Stimulated activated naive CD8-positive, alpha-beta T cell treated with anti-CD3 and anti-CD28 coated beads, Interleukin-15, Interleukin-2, amounts not matched to agents 100 U/mL and 50 U/mL, for 24 hours (primary cell): ENCODE measurements at regions not wholly inside any gene's neighbourhood (a gene's known extent, or its start where the extent isn't known, plus 50 kb on each side); places are given as distances from the start of the nearest gene placed in this dataset.
A peak's percentile ranks its signal among the peaks of the same experiment; 100 is the strongest.

Experiments
- ATAC-seq: fragments of 150-1000 bp; cut with Tn5 transposase; one replicate; pipeline ENCODE4 v1.10.0; 2021
- DNase-seq: peaks from one replicate; pipeline ENCODE4 v3.0.0; 2021

DNA sequence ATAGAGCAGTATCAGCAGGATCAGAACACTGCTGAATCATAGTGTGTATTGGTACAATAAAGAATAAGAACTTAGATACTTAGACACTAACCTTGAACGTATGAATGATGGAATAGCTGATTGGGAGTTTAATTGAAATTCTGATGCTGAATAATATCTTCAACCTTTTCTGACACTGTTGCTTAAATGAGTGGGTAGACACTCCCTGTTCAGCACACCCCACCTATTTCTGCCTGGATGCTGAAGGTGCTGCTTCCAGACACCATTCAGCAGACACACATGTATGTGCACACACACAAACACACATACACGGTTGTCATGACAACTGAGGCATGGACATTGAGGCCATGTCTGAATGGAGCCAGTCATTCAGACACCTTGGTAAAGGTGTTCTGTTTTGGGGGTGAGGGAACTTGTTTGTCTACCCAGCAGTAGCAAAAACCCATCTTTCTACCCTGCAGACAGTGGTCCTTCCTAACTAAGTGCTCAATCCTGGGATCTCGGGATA lies 54.3 kb downstream of the TMEM215 start:
- DNase-seq (no peak), ATAC-seq (no peak)

DNA sequence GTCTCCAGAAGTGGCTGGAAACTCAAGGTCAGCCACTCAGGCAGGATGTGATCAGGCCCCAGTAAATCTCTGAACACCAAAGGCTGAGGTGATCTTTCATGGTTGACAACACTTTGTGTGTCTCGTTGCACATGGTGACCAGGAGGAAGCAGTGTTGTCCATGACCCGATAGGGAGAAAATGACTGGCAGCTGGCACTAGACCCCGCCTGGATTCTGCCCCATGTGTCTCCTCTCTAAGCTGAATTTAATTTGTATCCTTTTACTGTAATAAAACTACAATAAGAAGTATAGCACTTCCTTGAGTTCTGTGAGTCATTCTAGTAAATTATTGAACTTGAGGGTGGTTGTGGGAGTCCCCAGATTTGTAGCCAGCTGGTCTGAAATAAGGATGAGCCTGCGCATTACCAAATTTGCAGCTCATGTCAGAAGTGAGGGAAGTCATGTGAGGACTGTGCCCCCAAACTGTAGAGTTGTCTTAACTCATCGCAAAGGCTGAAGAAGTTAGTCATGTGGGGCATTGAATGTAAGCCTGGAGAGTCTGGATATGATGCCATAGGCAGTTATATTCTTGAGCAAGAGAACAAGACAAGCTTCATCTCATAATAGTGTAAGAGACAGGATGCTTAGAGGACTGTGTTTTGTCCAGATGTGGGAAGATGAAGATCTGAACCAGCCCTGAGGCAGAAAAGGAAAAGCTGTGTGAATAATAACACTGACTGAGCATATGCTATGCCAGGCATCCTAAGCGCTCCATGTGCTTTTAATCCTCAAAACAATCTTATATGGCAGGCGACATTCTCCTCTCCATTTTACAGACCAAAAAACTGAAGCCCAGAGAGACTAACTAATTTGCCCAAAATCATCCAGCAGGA lies 55.9 kb downstream of the TMEM215 start:
- no peak for ATAC-seq
- DNase-seq = no peak

DNA sequence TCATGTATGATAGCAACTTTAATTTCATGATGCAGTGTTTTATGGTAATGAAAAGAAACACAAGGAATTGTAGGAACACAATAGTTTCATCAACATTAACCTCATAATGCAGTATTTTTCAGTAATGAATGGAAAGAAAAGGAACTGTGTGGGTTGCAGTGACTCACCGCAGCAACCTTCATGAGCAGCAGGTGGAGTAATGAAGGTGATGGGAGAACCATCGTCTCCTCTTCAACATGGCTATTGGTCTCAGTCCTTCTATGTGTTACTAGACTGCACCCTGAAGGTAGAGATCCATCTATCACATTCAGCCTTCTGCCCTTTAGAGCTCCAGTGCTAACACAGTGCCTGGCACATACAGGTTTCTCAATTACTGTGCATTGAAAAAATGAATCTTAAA lies 58.0 kb downstream of the TMEM215 start:
- no peak for ATAC-seq
- DNase-seq = no peak

GRCh38 chr9:32843295-32843694 lies 60.0 kb downstream of the TMEM215 start:
- ATAC-seq (no peak), DNase-seq (no peak)

GRCh38 chr9:32844259-32844658 lies 60.9 kb downstream of the TMEM215 start:
- ATAC-seq = no peak
- no peak for DNase-seq

GRCh38 chr9:32854271-32854670 lies 70.9 kb downstream of the TMEM215 start:
- DNase-seq (no peak), ATAC-seq (no peak)

- ATAC-seq = no peak
- no peak for DNase-seq
Measured at GRCh38 chr9:32855752-32856151, 72.4 kb downstream of the TMEM215 start.

DNA sequence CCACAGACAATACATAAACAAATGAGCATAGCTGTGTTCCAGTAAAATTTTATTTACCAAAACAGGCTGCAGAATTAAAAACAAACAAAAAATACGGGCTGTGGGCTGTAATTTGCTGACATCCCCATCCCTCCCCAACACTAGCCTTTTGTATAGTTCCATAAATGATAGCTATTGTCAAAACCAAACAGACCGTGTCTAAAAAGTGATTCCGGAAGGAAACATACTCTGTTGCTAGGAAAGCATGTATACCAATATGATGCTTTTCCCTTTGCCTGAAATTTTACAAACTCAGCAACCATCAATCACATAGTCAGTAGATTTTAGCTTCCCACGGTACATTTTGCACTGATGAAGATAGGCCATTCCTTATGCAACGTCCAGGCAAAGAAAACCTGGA lies 80.0 kb downstream of the TMEM215 start:
- DNase-seq (no peak), ATAC-seq (no peak)

- no peak for ATAC-seq
- DNase-seq = no peak
Measured at GRCh38 chr9:32864971-32865370, 81.6 kb downstream of the TMEM215 start.

- peak; percentile 86 for ATAC-seq
- peak; percentile 9 for DNase-seq
Measured at GRCh38 chr9:32866273-32866672, 82.9 kb downstream of the TMEM215 start.

DNA sequence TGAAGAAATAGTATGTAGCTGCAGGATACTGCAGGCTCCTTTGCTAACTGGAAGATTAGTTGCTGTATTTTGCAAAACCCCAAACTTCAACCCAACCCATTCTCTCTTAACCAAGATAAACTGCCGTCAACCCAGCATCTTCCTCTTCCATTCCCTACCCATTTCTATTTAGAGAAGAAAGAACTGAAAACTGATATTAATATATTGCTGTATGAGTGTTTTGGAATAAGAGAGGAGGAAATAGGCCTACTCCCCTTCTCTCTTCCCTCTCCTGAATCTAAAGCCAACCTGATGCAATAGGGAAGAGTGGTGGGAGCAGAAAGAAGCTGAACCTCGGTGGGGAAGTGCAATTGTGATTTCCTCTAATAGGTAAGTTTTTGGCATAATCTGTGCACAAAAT lies 83.7 kb downstream of the TMEM215 start:
- DNase-seq (no peak), ATAC-seq (no peak)

DNA sequence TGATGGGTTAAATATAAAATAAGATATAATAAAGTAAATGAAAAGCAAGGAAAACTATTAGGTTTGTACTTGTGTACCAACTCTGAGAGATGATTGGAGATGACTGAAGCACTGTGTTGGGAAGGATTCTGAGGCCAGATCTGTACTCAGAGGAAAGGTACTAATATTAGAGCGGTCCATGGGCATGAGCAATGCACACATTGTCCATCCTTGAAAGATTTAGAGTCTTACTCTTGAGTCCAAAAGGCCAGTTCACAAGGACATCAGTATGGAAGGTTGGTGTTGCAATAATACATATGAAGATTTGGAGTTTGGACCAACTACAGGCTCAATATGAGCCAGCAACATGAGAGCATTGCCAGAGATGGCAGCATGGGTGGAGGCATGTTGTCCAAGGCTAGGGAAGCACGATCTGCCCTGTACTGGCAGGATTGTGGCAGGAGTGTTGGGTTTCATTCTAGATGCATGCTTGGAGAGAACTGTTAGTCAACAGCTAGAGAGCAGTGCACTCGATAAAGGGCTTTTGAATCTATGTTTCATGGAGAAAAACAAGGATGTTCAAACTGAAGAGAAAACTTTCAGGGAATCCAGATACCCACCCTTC lies 84.4 kb downstream of the TMEM215 start:
- ATAC-seq (no peak), DNase-seq (no peak)

DNA sequence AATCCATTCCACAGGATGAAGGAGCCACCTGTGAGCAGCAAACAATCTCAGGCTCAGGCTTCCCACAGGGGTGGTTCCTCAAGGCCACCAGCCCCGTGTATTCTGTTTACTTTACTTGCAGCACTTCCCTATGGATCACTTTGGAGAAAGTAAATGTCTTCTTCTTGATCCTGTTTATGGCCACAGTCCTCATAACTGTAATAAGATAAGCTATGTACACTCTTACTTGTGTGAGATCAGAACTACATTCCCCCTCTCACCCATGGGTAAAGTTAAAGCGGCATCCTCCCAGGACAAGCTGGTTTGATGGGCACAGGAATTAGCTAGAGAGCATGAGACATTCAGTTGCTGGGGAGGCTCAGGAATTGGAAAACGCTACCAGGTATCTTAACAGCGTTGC lies 86.1 kb downstream of the TMEM215 start:
- ATAC-seq (no peak), DNase-seq (no peak)

- ATAC-seq (no peak), DNase-seq (no peak)
Measured at GRCh38 chr9:32873131-32873530, 89.8 kb downstream of the TMEM215 start.

GRCh38 chr9:32873553-32873952 lies 90.2 kb downstream of the TMEM215 start:
- DNase-seq (no peak), ATAC-seq (no peak)

DNA sequence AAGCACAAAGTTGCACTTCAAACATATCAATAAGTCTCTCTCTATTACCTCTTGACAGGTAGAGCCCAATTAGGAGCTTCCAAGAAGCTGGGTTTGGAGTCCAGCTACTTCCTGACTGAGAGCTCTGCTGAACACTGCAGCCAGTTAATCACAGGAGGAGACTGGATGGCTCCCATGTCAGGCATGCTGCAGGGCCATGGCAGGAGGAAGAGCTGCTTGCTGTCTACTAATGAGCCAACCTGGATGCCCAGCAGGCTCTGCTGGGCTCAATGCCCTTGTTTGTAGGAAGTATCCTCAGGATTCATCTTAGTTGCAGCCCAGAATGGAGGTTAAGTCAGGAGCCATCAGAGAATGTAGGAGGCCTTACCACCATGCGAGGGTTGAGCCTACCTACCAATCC lies 91.9 kb downstream of the TMEM215 start:
- DNase-seq (no peak), ATAC-seq (no peak)

DNA sequence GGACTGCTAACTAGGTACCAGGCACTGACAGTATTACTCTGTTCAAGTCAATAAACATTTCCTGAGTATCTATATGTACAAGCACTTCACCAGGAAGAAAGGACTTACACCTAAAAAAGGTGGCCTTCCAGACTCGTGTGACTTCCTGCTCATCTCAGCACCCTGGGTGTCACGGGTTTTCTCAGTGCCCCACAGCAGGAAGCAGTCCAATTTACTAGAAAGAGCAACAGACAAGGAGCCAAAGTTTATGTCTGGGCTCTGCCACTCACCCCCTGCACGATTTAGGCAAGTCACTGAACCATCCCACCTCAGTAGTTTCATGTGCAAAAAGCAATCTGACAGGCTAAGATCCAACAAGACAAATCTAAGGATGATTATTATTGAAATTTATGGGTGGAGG lies 92.4 kb downstream of the TMEM215 start:
- DNase-seq (no peak), ATAC-seq (no peak)

- no peak for DNase-seq
Measured at GRCh38 chr9:32877103-32877502, 93.8 kb downstream of the TMEM215 start.

DNA sequence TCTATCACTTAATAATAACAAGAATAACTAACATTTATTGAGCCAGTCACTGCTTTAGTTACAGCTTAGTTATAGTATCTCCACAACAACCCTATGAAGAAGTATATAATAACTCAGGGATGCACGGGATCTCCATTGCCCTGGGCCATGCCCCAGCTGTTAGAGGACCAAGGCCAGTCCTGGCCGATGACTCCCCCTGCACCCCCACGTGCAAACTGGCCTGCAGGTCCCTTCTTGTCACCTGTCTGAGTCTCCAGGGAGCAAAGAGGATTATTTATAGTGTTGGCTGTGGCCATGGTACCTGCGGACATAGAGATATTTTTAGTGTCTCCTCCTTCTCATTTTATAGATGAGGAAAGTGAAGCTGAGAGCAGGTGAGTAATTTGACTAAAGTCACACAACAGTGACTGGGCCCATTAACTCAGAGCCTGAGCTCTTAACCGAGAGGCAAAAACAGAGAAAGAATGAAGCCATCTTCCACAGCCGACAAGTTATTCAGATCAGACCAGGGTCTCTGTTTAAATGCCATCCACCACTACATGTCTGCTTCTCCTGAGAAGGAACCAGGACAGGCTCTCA lies 94.4 kb downstream of the TMEM215 start:
- DNase-seq = no peak
- no peak for ATAC-seq

More at GRCh38 chr9:32877103-32877502, 93.8 kb downstream of the TMEM215 start:
- no peak for ATAC-seq

DNA sequence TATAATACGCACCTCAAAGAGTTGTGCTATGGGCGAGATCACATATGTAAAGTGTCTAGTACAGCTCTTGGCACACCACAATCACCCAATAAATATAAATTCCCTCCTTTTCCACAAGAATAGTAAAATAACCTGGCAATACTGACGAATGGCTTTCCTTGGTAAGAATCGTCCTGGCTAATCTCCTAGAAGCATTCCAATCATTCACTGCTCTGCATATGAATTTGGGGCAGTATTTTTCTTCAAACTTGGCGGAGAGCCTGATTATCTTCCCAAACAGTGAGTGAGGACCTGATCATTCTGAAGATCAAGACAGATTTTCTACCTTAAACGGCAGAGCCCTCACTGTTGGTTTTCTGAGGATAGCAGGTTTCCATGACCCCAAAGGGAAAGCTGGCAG lies 96.0 kb downstream of the TMEM215 start:
- ATAC-seq (no peak), DNase-seq (no peak)

DNA sequence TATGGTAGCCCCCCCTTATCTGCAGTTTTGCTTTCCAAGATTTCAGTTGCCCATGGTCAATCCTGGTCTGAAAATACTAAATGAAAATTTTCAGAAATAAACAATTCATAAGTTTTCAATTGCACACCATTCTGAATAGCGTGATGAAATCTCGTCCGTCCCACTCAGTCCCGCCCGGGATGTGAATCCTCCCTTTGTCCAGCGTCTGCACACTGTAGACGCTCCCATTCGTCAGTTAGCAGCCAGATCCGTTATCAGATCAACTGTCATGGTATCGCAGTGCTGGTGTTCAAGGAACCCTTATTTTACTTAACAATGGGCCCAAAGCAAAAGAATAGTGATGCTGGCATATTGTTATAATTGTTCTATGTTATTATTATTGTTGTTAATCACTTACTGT lies 98.6 kb downstream of the TMEM215 start:
- DNase-seq = no peak
- ATAC-seq = no peak

DNA sequence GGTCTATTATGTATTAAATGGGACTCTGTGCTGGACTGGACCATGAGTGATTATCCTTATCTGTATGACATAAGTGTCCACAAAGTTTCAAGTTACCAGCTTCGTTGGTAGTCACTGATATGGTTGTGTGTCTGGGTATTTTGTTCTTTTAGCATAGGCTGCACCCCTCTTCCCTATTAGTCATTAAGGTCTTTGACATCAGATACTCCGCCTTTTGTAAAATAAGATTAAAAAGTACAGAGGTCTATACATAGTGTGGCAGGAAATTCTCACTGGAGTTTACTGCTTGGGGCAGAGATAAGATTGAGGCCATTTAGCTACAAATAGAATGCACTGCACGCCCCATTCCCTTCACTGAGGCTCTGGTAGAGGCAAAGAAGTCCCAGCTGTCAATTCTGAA lies 99.4 kb downstream of the TMEM215 start:
- ATAC-seq (no peak), DNase-seq (no peak)

DNA sequence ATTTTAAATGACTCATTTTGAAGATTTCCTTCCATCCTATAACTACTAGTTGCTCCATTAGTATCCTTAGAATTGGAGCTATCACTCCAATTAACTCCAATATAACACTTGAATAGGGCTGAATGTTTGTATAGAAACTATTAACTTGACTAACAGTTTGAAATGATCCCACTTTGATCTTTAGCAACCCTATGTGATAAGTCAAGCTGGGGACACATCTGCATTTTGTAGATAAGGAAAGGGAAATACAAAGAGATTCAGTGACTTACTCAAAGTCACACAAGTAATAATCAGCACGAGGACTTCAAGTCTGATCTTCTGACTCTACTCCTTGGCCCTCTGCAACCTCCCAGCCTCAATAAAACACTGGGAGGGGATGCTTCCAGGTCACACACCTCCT lies 101.1 kb downstream of the TMEM215 start:
- ATAC-seq = no peak
- DNase-seq = no peak
